ENCODE measurements at regions not wholly inside any gene's neighbourhood (a gene's known extent, or its start where the extent isn't known, plus 50 kb on each side); places are given as distances from the start of the nearest gene placed in this dataset.

DNA sequence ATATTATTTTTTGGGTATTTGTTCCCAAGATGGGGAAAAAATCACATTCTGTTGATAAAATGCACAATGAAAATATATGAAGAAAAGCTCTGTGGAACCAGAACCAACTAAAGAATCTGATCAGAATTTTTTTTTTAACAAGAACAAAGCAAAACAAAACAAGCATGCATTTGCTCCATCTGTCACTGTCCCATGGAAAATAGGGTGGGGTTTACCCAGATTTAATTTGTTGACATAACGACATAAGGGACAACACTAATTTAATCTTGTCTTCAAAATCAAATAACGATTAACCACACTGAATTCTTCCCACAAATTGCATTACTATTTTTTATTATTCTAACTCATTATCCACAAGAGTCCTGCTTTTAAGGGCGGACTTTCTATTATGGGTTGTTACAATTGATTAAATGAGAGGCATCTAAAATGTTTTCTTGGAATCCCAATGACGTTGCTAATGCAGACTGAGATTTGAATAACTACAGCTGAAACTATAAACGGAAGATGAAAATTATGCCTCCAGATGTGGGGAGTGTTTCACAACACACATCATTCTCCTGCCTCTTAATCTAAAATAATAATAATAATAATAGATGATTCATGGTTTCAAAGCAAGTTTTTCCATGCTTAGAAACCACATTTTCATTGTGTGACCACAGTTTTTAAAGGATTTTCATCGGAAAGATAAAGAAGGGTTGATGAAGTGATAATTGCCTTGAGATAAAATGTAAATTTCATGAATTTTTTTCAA is 307.0 kb upstream of the CPEB2 start:
- H3K4me2 ChIP-seq (ENCODE audit: low read depth, low read length): no peak overlapping the region
- no peak for DNase-seq
- H3K9me3 ChIP-seq (replicated peaks; ENCODE audit: insufficient read depth, low read length): no peaks in the 10 kb centered on the region
- H3K9ac ChIP-seq (ENCODE audit: low read length): no peak overlapping the region
- no peaks in the 10 kb centered on the region; the same call in 1 of the 2 replicates for H3K4me1 ChIP-seq (ENCODE audit: low read length)
- H3F3A ChIP-seq (ENCODE audit: insufficient read depth, low read length): no peaks in the 10 kb centered on the region
- H2AFZ ChIP-seq (ENCODE audit: low read length): no peak overlapping the region
- no peaks in the 10 kb centered on the region for H3K79me2 ChIP-seq (ENCODE audit: low read length)
- no peaks in the 10 kb centered on the region for H4K20me1 ChIP-seq (ENCODE audit: insufficient read depth, low read length)
- H3K4me3 ChIP-seq (ENCODE audit: low read length): no peak overlapping the region
- TF ChIP-seq, protein P1, sequence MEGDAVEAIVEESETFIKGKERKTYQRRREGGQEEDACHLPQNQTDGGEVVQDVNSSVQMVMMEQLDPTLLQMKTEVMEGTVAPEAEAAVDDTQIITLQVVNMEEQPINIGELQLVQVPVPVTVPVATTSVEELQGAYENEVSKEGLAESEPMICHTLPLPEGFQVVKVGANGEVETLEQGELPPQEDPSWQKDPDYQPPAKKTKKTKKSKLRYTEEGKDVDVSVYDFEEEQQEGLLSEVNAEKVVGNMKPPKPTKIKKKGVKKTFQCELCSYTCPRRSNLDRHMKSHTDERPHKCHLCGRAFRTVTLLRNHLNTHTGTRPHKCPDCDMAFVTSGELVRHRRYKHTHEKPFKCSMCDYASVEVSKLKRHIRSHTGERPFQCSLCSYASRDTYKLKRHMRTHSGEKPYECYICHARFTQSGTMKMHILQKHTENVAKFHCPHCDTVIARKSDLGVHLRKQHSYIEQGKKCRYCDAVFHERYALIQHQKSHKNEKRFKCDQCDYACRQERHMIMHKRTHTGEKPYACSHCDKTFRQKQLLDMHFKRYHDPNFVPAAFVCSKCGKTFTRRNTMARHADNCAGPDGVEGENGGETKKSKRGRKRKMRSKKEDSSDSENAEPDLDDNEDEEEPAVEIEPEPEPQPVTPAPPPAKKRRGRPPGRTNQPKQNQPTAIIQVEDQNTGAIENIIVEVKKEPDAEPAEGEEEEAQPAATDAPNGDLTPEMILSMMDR (IDR thresholded peaks at IDR 0.05; ENCODE audit: low read length): no peak
- TF ChIP-seq EZH2phosphoT487 (IDR thresholded peaks at IDR 0.05; ENCODE audit: low read length) (no peak), EZH2 (optimal IDR thresholded peaks at IDR 0.05; ENCODE audit: low read depth, low read length) (no peak)
- no peak overlapping the region for H3K27ac ChIP-seq (ENCODE audit: low read length)
- H3K9me2 ChIP-seq (replicated peaks; ENCODE audit: insufficient read depth, low read length): no peaks in the 10 kb centered on the region
- H3K36me3 ChIP-seq (replicated peaks; ENCODE audit: insufficient read depth, low read length): no peaks in the 10 kb centered on the region
- no peaks in the 10 kb centered on the region for H3K27me3 ChIP-seq (replicated peaks; ENCODE audit: insufficient read depth, low read length)

DNA sequence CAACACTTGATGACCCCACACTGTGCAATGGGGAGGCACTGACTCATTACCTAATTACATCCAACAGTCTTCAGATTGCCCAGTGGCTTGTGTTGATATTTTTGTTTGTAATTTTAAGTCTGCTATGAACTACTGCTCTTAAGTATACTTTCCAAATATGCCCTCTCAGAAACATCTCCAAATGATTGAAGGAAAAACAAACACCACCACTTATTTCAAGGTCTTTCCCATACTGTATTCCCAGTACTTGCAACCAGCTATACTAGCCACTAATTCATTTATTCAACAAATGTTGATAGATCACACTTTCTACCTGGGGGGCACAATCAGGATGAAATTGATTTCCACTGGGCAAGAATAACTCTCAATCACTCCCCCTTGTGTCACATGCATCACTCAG is 302.2 kb upstream of the CPEB2 start:
- TF ChIP-seq, protein P1 (IDR thresholded peaks at IDR 0.05; ENCODE audit: low read length): no peak
- TF ChIP-seq EZH2phosphoT487 (IDR thresholded peaks at IDR 0.05; ENCODE audit: low read length): no peak
- no peak for TF ChIP-seq EZH2 (optimal IDR thresholded peaks at IDR 0.05; ENCODE audit: low read depth, low read length)
- Histone ChIP-seq H3K9me2 (replicated peaks; ENCODE audit: insufficient read depth, low read length) (no peaks in the 10 kb centered on the region), H3K79me2 (ENCODE audit: low read length) (no peaks in the 10 kb centered on the region), H3K27ac (ENCODE audit: low read length) (no peak overlapping the region), H3K27me3 (replicated peaks; ENCODE audit: insufficient read depth, low read length) (no peaks in the 10 kb centered on the region), H3K36me3 (replicated peaks; ENCODE audit: insufficient read depth, low read length) (no peaks in the 10 kb centered on the region), H3K4me2 (ENCODE audit: low read depth, low read length) (no peak overlapping the region), H2AFZ (ENCODE audit: low read length) (no peak overlapping the region), H3K9ac (ENCODE audit: low read length) (no peak overlapping the region), H3K4me1 (ENCODE audit: low read length) (no peaks in the 10 kb centered on the region), H3F3A (ENCODE audit: insufficient read depth, low read length) (no peaks in the 10 kb centered on the region), H4K20me1 (ENCODE audit: insufficient read depth, low read length) (no peaks in the 10 kb centered on the region), H3K4me3 (ENCODE audit: low read length) (no peak overlapping the region), H3K9me3 (replicated peaks; ENCODE audit: insufficient read depth, low read length) (no peaks in the 10 kb centered on the region)
- DNase-seq: no peak

DNA sequence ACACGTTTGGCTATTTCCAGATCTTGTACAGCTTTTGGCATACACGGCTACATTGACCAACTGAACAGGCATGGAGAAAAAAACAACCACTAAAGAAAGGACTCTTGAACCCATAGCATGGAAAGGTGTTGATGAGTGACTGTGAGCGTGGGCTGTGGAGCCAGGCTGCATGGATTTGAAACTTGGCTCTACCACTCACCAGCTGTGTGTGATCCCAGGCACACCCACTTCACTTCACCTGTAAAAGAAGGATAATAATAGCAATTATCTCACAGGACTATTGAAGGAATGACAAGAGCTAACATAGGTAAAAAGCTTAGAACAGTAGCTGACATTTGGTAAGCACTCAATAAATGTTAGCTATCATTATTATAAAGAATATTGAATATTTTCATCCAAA is 301.7 kb upstream of the CPEB2 start:
- Histone ChIP-seq H2AFZ (ENCODE audit: low read length) (no peak overlapping the region), H3K9ac (ENCODE audit: low read length) (no peak overlapping the region), H4K20me1 (ENCODE audit: insufficient read depth, low read length) (no peaks in the 10 kb centered on the region), H3K79me2 (ENCODE audit: low read length) (no peaks in the 10 kb centered on the region), H3K27me3 (replicated peaks; ENCODE audit: insufficient read depth, low read length) (no peaks in the 10 kb centered on the region), H3K4me3 (ENCODE audit: low read length) (no peak overlapping the region), H3K36me3 (replicated peaks; ENCODE audit: insufficient read depth, low read length) (no peaks in the 10 kb centered on the region), H3K4me2 (ENCODE audit: low read depth, low read length) (no peak overlapping the region), H3K27ac (ENCODE audit: low read length) (no peak overlapping the region), H3F3A (ENCODE audit: insufficient read depth, low read length) (no peaks in the 10 kb centered on the region), H3K9me2 (replicated peaks; ENCODE audit: insufficient read depth, low read length) (no peaks in the 10 kb centered on the region), H3K9me3 (replicated peaks; ENCODE audit: insufficient read depth, low read length) (no peaks in the 10 kb centered on the region), H3K4me1 (ENCODE audit: low read length) (no peaks in the 10 kb centered on the region)
- no peak for DNase-seq
- no peak for TF ChIP-seq EZH2phosphoT487 (IDR thresholded peaks at IDR 0.05; ENCODE audit: low read length)
- TF ChIP-seq, protein P1 (IDR thresholded peaks at IDR 0.05; ENCODE audit: low read length): no peak
- TF ChIP-seq EZH2 (optimal IDR thresholded peaks at IDR 0.05; ENCODE audit: low read depth, low read length): no peak

Measured in MM.1S (cell line).